ENCODE measurements at regions not wholly inside any gene's neighbourhood (a gene's known extent, or its start where the extent isn't known, plus 50 kb on each side); places are given as distances from the start of the nearest gene placed in this dataset.

DNA sequence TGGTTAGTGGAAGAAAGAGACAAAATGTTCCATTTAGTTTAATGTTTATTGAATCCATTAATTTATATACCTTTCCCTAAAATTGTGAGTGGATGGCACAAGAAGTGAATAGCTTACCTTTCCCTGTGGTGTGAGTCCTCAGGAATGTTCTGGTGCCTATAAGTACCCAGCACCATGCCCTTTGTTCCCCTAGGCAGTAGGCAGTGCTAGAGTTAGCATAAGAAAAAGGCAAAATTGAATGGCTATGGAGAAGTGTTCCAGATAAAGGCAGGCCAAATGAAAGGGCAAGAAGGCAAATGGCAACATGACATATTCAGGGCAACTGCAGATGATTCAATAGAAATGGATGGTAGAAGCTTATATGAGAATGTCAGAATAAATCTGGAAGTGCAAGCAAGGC, 370.8 kb upstream of the PTGER4 start:
- no peaks in the 10 kb centered on the region for H3K27me3 ChIP-seq
- TF ChIP-seq EP300 (IDR thresholded peaks at IDR 0.05; ENCODE audit: low read depth), result no peak
- no peaks in the 10 kb centered on the region for H3K36me3 ChIP-seq
- no peak overlapping the region for H3K4me3 ChIP-seq
- no peaks in the 10 kb centered on the region for H3K4me1 ChIP-seq
- H3K27ac ChIP-seq, result no peak overlapping the region
- in situ Hi-C loops (cut with MboI; ENCODE audit: low pct_ligation_motif_present in 1 of 4, low pct_unique_long_range_greater_than_20kb in 1 of 4, low sequenced_read_pairs in 3 of 4) (no loop called here), intact Hi-C loops (cut with DNase I; ENCODE audit: low total_unique reads) (no loop called here)
- H3K9me3 ChIP-seq, result no peaks in the 10 kb centered on the region
- no peak for DNase-seq

DNA sequence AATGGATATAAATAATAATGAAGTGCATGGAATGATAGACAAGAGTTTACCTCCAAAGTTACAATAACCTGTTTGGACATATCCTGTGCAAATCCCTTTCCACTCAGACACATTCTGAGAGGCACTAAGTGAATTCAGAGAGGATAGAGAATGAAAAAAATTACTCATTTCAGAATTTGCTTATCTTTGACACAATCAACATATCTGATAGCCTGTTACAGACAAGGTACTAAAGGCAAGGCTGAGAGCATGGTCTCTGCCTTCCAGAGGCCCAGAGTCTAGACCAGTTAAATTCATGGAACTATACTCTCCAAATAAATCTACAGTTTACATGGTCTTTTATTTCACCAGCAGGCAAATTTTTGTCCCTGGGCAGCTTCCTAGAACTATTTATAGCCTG, 371.8 kb upstream of the PTGER4 start:
- Histone ChIP-seq H3K4me3 (no peak overlapping the region), H3K4me1 (no peaks in the 10 kb centered on the region), H3K27ac (no peak overlapping the region), H3K36me3 (no peaks in the 10 kb centered on the region), H3K27me3 (no peaks in the 10 kb centered on the region), H3K9me3 (no peaks in the 10 kb centered on the region)
- in situ Hi-C loops (cut with MboI; ENCODE audit: low pct_ligation_motif_present in 1 of 4, low pct_unique_long_range_greater_than_20kb in 1 of 4, low sequenced_read_pairs in 3 of 4) (no loop called here), intact Hi-C loops (cut with DNase I; ENCODE audit: low total_unique reads) (no loop called here)
- DNase-seq, result no peak
- no peak for TF ChIP-seq EP300 (IDR thresholded peaks at IDR 0.05; ENCODE audit: low read depth)
- TF ChIP-seq, protein P1, sequence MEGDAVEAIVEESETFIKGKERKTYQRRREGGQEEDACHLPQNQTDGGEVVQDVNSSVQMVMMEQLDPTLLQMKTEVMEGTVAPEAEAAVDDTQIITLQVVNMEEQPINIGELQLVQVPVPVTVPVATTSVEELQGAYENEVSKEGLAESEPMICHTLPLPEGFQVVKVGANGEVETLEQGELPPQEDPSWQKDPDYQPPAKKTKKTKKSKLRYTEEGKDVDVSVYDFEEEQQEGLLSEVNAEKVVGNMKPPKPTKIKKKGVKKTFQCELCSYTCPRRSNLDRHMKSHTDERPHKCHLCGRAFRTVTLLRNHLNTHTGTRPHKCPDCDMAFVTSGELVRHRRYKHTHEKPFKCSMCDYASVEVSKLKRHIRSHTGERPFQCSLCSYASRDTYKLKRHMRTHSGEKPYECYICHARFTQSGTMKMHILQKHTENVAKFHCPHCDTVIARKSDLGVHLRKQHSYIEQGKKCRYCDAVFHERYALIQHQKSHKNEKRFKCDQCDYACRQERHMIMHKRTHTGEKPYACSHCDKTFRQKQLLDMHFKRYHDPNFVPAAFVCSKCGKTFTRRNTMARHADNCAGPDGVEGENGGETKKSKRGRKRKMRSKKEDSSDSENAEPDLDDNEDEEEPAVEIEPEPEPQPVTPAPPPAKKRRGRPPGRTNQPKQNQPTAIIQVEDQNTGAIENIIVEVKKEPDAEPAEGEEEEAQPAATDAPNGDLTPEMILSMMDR (IDR thresholded peaks at IDR 0.05), result no peak
- no peak for TF ChIP-seq POLR2A (IDR thresholded peaks at IDR 0.05)
- TF ChIP-seq POLR2AphosphoS5 (IDR thresholded peaks at IDR 0.05), result no peak

DNA sequence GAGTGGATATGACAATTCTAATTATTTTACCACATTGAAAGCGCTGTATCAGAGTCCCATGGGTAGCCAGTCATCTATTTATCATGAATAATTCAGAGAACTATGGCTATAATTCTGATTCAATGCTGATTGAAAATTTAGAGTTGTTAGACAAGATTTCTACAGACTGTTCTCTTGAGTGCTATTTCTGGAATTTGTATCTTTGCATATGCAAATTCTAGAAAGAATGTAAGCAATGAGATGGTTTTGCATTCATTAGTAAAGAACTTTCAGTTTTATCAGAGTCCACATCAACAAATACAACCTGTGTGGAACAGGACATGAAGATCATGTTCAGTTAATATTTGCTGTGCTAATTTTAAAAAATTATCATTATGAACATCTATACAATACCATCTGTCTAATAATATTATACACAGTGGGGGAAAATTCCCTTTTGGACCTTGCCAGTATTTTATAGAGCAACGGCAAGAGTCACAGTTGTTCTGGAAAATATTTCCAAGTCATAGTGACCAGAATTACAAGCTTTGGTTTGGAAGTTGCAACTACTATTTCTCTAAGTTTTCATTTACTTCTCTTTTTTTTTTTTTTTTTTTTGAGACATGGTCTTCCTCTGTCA, 372.7 kb upstream of the PTGER4 start:
- DNase-seq, result no peak
- H3K36me3 ChIP-seq, result no peaks in the 10 kb centered on the region
- H3K9me3 ChIP-seq, result no peaks in the 10 kb centered on the region
- no peaks in the 10 kb centered on the region for H3K27me3 ChIP-seq
- no peak overlapping the region for H3K27ac ChIP-seq
- intact Hi-C loops (cut with DNase I; ENCODE audit: low total_unique reads) (no loop called here), in situ Hi-C loops (cut with MboI; ENCODE audit: low pct_ligation_motif_present in 1 of 4, low pct_unique_long_range_greater_than_20kb in 1 of 4, low sequenced_read_pairs in 3 of 4) (no loop called here)
- no peak overlapping the region for H3K4me3 ChIP-seq
- no peak for TF ChIP-seq POLR2A (IDR thresholded peaks at IDR 0.05)
- no peak for TF ChIP-seq EP300 (IDR thresholded peaks at IDR 0.05; ENCODE audit: low read depth)
- TF ChIP-seq, protein P1 (IDR thresholded peaks at IDR 0.05), result no peak
- TF ChIP-seq POLR2AphosphoS5 (IDR thresholded peaks at IDR 0.05), result no peak
- WGBS, 2 donors (ENCODE audit: low coverage in 1 of 2), result 87 to 92% methylated on average over 2 of the region's 2 CpGs
- no peaks in the 10 kb centered on the region for H3K4me1 ChIP-seq

DNA sequence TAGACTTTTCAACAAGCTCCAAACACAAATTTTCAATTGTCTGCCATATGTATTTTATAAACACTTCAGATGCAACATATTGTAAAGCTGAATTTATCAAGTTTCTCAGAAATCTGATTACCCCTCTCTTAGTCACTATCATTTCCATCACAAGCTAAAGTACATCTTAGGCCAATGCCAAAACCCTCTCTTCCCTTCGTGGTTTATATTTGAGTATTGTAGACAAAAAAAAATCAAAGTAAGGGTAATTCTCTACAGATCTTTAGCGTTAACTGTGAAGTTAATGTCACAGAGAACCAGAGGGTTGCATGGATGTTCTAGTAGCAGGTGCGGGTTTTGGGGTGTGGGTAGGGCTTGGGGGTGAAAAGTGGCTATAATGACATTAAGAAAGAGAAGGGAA, 387.7 kb upstream of the PTGER4 start:
- Histone ChIP-seq H3K9me3 (no peaks in the 10 kb centered on the region), H3K27me3 (no peaks in the 10 kb centered on the region), H3K4me3 (no peak overlapping the region), H3K36me3 (no peaks in the 10 kb centered on the region), H3K27ac (no peak overlapping the region), H3K4me1 (no peaks in the 10 kb centered on the region)
- 83 to 95% methylated on average over 3 of the region's 3 CpGs for WGBS, 2 donors (ENCODE audit: low coverage in 1 of 2)
- in situ Hi-C loops (cut with MboI; ENCODE audit: low pct_ligation_motif_present in 1 of 4, low pct_unique_long_range_greater_than_20kb in 1 of 4, low sequenced_read_pairs in 3 of 4), result no loop called here
- no peak for DNase-seq
- TF ChIP-seq EP300 (IDR thresholded peaks at IDR 0.05; ENCODE audit: low read depth), result no peak
- no peak for TF ChIP-seq POLR2A (IDR thresholded peaks at IDR 0.05)
- TF ChIP-seq, protein P1 (IDR thresholded peaks at IDR 0.05), result no peak
- no peak for TF ChIP-seq POLR2AphosphoS5 (IDR thresholded peaks at IDR 0.05)
- intact Hi-C loops (cut with DNase I; ENCODE audit: low total_unique reads), result no loop called here

DNA sequence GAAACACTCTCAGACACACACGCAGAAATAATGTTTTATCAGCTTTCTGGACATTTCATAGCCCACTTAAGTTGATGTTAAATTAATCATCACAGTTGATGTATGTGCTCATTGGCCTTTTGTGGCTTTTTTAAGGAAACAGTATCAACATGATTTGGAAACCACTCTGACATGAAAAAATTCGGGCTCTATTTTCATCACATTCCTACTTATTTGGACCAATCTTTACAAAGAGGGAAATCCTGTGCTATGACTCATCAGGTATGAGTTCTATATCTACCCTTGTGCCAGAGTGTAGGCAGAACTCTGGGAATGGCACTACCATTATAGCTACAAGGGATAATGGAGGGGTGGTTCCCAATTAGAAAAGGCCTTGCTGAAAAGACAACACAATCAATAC, 388.4 kb upstream of the PTGER4 start:
- Histone ChIP-seq H3K9me3 (no peaks in the 10 kb centered on the region), H3K4me1 (no peaks in the 10 kb centered on the region), H3K36me3 (no peaks in the 10 kb centered on the region), H3K27me3 (no peaks in the 10 kb centered on the region), H3K27ac (no peak overlapping the region), H3K4me3 (no peak overlapping the region)
- no peak for TF ChIP-seq POLR2AphosphoS5 (IDR thresholded peaks at IDR 0.05)
- TF ChIP-seq EP300 (IDR thresholded peaks at IDR 0.05; ENCODE audit: low read depth), result no peak
- TF ChIP-seq, protein P1 (IDR thresholded peaks at IDR 0.05), result no peak
- no peak for TF ChIP-seq POLR2A (IDR thresholded peaks at IDR 0.05)
- in situ Hi-C loops (cut with MboI; ENCODE audit: low pct_ligation_motif_present in 1 of 4, low pct_unique_long_range_greater_than_20kb in 1 of 4, low sequenced_read_pairs in 3 of 4) (no loop called here), intact Hi-C loops (cut with DNase I; ENCODE audit: low total_unique reads) (no loop called here)
- DNase-seq, result no peak
- 76 to 78% methylated on average over 1 to 2 of the region's 2 CpGs for WGBS, 2 donors (ENCODE audit: low coverage in 1 of 2)

All from transverse colon (tissue), 4 donors.